ENCODE measurements at regions not wholly inside any gene's neighbourhood (a gene's known extent, or its start where the extent isn't known, plus 50 kb on each side); places are given as distances from the start of the nearest gene placed in this dataset.
A peak's percentile ranks its signal among the peaks of the same experiment; 100 is the strongest.

DNA sequence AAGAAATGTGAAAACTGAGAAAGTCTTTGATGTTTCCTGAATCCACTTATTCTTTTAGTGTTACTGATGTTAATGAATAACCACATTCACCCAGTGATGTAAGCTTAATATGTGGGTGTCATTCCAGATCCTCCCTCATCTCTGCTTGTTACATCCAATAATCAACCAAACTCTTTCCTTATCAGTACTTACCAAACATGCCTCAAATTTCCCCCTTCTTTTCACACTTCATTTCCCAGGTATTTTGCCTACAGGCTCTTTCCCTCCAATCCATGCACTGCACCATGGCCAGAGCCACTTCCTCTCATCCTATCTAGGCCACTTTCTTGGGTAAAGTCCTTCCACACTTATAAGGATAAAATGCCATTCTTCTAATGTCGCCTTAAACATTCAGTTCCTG, 451.5 kb downstream of the NPIPA7 start:
- H3K9me3 Mint-ChIP-seq (ENCODE audit: unreplicated experiment) = peaks cover 7% of the 10 kb centered on the region
- no peak overlapping the region for H3K27ac Mint-ChIP-seq (ENCODE audit: unreplicated experiment)
- peak overlapping the region; percentile 66 for H3K4me3 Mint-ChIP-seq (ENCODE audit: unreplicated experiment)
- H3K36me3 Mint-ChIP-seq (ENCODE audit: low read depth, unreplicated experiment) = no peaks in the 10 kb centered on the region
- no peak overlapping the region for H3K9ac ChIP-seq (ENCODE audit: low read length)
- no peaks in the 10 kb centered on the region for H3K27me3 ChIP-seq (ENCODE audit: insufficient read depth, low read length)
- DNase-seq (ENCODE audit: low read depth) (no peak), FAIRE-seq (no peak)
- H4K20me1 ChIP-seq (ENCODE audit: insufficient read depth, low read length) = no peaks in the 10 kb centered on the region
- no peak overlapping the region for H3K4me2 ChIP-seq (ENCODE audit: low read length)
- no peaks in the 10 kb centered on the region for H3K4me1 ChIP-seq (ENCODE audit: insufficient read depth, low read length)
- no peak overlapping the region for H3K4me3 ChIP-seq (ENCODE audit: insufficient read depth, low read depth, low read length)
- H3K36me3 ChIP-seq (ENCODE audit: insufficient read depth, low read length) = no peaks in the 10 kb centered on the region
- H3K79me2 ChIP-seq (ENCODE audit: insufficient read depth, low read length) = no peaks in the 10 kb centered on the region
- H3K9me3 ChIP-seq (ENCODE audit: insufficient read depth, low read depth, low read length) = no peaks in the 10 kb centered on the region
- H2AFZ ChIP-seq (ENCODE audit: low read depth, low read length) = no peak overlapping the region
- H3K27ac ChIP-seq (ENCODE audit: low read depth, low read length) = no peak overlapping the region
- no peak for TF ChIP-seq EZH2 (IDR thresholded peaks at IDR 0.05; ENCODE audit: insufficient read depth, low read length)
- TF ChIP-seq, protein P1, sequence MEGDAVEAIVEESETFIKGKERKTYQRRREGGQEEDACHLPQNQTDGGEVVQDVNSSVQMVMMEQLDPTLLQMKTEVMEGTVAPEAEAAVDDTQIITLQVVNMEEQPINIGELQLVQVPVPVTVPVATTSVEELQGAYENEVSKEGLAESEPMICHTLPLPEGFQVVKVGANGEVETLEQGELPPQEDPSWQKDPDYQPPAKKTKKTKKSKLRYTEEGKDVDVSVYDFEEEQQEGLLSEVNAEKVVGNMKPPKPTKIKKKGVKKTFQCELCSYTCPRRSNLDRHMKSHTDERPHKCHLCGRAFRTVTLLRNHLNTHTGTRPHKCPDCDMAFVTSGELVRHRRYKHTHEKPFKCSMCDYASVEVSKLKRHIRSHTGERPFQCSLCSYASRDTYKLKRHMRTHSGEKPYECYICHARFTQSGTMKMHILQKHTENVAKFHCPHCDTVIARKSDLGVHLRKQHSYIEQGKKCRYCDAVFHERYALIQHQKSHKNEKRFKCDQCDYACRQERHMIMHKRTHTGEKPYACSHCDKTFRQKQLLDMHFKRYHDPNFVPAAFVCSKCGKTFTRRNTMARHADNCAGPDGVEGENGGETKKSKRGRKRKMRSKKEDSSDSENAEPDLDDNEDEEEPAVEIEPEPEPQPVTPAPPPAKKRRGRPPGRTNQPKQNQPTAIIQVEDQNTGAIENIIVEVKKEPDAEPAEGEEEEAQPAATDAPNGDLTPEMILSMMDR (IDR thresholded peaks at IDR 0.05; ENCODE audit: insufficient read depth, low read depth, low read length) = no peak
- H3K4me1 Mint-ChIP-seq (ENCODE audit: low read depth, unreplicated experiment) = peaks cover 28% of the 10 kb centered on the region
- H3K27me3 Mint-ChIP-seq (ENCODE audit: low read depth, unreplicated experiment) = no peaks in the 10 kb centered on the region

DNA sequence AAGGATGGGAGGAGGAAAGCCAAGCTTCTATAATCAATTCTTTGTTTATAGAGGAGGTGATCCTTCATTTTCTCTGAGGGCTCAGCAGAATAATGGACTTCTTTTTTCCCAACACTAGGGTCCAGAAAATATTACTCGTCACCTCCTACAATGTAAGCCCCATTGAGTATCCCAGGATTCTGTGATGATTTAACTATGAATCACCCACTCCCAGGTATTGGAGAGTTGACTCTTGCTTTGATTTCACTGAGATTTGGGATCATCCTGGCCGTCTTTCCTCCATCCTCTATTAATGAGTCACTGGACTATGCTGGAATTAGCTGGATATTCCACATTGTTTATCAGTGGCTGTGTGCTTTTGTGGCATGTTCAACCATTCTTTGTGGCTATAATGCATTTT, 452.0 kb downstream of the NPIPA7 start:
- no peak overlapping the region for H3K4me2 ChIP-seq (ENCODE audit: low read length)
- no peaks in the 10 kb centered on the region for H4K20me1 ChIP-seq (ENCODE audit: insufficient read depth, low read length)
- no peak for FAIRE-seq

DNA sequence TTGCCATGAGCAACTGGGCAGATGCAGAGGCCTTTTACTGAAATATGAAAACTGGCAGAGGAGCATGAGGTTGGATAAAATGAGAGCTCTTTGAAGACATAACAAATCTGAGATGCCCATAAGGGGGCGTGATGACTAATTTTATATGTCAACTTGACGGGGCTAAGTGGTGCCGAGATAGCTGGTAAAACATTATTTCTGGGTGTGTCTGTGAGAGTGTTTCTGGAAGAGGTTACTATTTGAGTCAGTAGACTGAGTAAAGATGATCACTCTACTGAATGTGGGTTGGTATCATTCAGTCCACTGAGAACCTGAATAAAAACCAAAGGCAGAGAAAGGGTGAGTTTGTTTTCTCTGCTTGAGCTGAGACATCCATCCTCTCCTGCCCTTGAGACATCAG, 454.2 kb downstream of the NPIPA7 start:
- Mint-ChIP-seq H3K4me1 (ENCODE audit: low read depth, unreplicated experiment) (peaks cover 28% of the 10 kb centered on the region), H3K27ac (ENCODE audit: unreplicated experiment) (no peak overlapping the region), H3K36me3 (ENCODE audit: low read depth, unreplicated experiment) (no peaks in the 10 kb centered on the region), H3K9me3 (ENCODE audit: unreplicated experiment) (peaks cover 7% of the 10 kb centered on the region), H3K27me3 (ENCODE audit: low read depth, unreplicated experiment) (peaks cover 4% of the 10 kb centered on the region), H3K4me3 (ENCODE audit: unreplicated experiment) (no peak overlapping the region)
- H3K4me2 ChIP-seq (ENCODE audit: low read length) = no peak overlapping the region
- no peaks in the 10 kb centered on the region for H3K36me3 ChIP-seq (ENCODE audit: insufficient read depth, low read length)
- H3K9ac ChIP-seq (ENCODE audit: low read length) = no peak overlapping the region
- DNase-seq (ENCODE audit: low read depth) (no peak), FAIRE-seq (no peak)
- H3K27ac ChIP-seq (ENCODE audit: low read depth, low read length) = no peak overlapping the region
- H3K27me3 ChIP-seq (ENCODE audit: insufficient read depth, low read length) = no peaks in the 10 kb centered on the region
- no peak for TF ChIP-seq EZH2 (IDR thresholded peaks at IDR 0.05; ENCODE audit: insufficient read depth, low read length)
- TF ChIP-seq, protein P1 (IDR thresholded peaks at IDR 0.05; ENCODE audit: insufficient read depth, low read depth, low read length) = no peak
- no peaks in the 10 kb centered on the region for H3K79me2 ChIP-seq (ENCODE audit: insufficient read depth, low read length)
- no peaks in the 10 kb centered on the region for H3K9me3 ChIP-seq (ENCODE audit: insufficient read depth, low read depth, low read length)
- no peak overlapping the region for H2AFZ ChIP-seq (ENCODE audit: low read depth, low read length)
- no peaks in the 10 kb centered on the region for H4K20me1 ChIP-seq (ENCODE audit: insufficient read depth, low read length)
- no peaks in the 10 kb centered on the region for H3K4me1 ChIP-seq (ENCODE audit: insufficient read depth, low read length)
- no peak overlapping the region for H3K4me3 ChIP-seq (ENCODE audit: insufficient read depth, low read depth, low read length)

More for the DNA sequence above, 452.0 kb downstream of the NPIPA7 start:
- H3K79me2 ChIP-seq (ENCODE audit: insufficient read depth, low read length) = no peaks in the 10 kb centered on the region
- TF ChIP-seq, protein P1 (IDR thresholded peaks at IDR 0.05; ENCODE audit: insufficient read depth, low read depth, low read length) = no peak
- no peak for TF ChIP-seq EZH2 (IDR thresholded peaks at IDR 0.05; ENCODE audit: insufficient read depth, low read length)
- Mint-ChIP-seq H3K4me3 (ENCODE audit: unreplicated experiment) (no peak overlapping the region), H3K36me3 (ENCODE audit: low read depth, unreplicated experiment) (no peaks in the 10 kb centered on the region), H3K9me3 (ENCODE audit: unreplicated experiment) (peaks cover 7% of the 10 kb centered on the region), H3K27me3 (ENCODE audit: low read depth, unreplicated experiment) (no peaks in the 10 kb centered on the region), H3K27ac (ENCODE audit: unreplicated experiment) (peak overlapping the region; percentile 49), H3K4me1 (ENCODE audit: low read depth, unreplicated experiment) (peaks cover 28% of the 10 kb centered on the region)
- H2AFZ ChIP-seq (ENCODE audit: low read depth, low read length) = no peak overlapping the region
- no peaks in the 10 kb centered on the region for H3K36me3 ChIP-seq (ENCODE audit: insufficient read depth, low read length)
- no peak overlapping the region for H3K27ac ChIP-seq (ENCODE audit: low read depth, low read length)
- DNase-seq (ENCODE audit: low read depth) = no peak
- H3K4me3 ChIP-seq (ENCODE audit: insufficient read depth, low read depth, low read length) = no peak overlapping the region
- H3K9me3 ChIP-seq (ENCODE audit: insufficient read depth, low read depth, low read length) = no peaks in the 10 kb centered on the region
- H3K4me1 ChIP-seq (ENCODE audit: insufficient read depth, low read length) = no peaks in the 10 kb centered on the region
- no peak overlapping the region for H3K9ac ChIP-seq (ENCODE audit: low read length)
- no peaks in the 10 kb centered on the region for H3K27me3 ChIP-seq (ENCODE audit: insufficient read depth, low read length)

Data from astrocyte (in vitro differentiated cells and primary cell).